Esophagus squamous epithelium (tissue), 5 donors: ENCODE measurements at regions not wholly inside any gene's neighbourhood (a gene's known extent, or its start where the extent isn't known, plus 50 kb on each side); places are given as distances from the start of the nearest gene placed in this dataset.
"Not testable (repeated sequence)": the region's sequence is repeated elsewhere in the genome, so short reads cannot be mapped to it uniquely, and the experiment has no call there.

ENCODE experiments used
- DNase-seq: peaks from one replicate; lab custom pipeline; 2025; lab: John Stamatoyannopoulos, UW
- H3K27ac ChIP-seq, 4 donors: fragments of 200-600 bp; sonication (generic); one replicate each; pipeline ENCODE4 v1.5.1; 2016 to 2019; ENCODE audit warnings: mild to moderate bottlenecking in 1 of 4
- H3K27me3 ChIP-seq, 4 donors: fragments of 200-600 bp; sonication (generic); 1 replicate in 3 of 4; 2 replicates in 1 of 4; pipeline versions ENCODE4 v1.5.1 to v1.6.0; 2017 to 2021; ENCODE audit warnings: antibody characterized with exemption in 1 of 4
- H3K36me3 ChIP-seq, 3 donors: fragments of 200-600 bp; sonication (generic); one replicate each; pipeline ENCODE4 v1.5.1; 2016 to 2019
- H3K4me1 ChIP-seq, 3 donors: fragments of 200-600 bp; sonication (generic); one replicate each; pipeline ENCODE4 v1.5.1; 2017 to 2019
- H3K4me3 ChIP-seq, 4 donors: fragments of 200-600 bp; sonication (generic); 1 replicate in 3 of 4; 2 replicates in 1 of 4; pipeline ENCODE4 v1.5.1; 2016 to 2019; ENCODE audit warnings: mild to moderate bottlenecking in 2 of 4, moderate library complexity in 1 of 4
- H3K9me3 ChIP-seq, 3 donors: fragments of 200-600 bp; sonication (generic); one replicate each; pipeline ENCODE4 v1.5.1; 2016 to 2019
- POLR2A ChIP-seq, 4 donors: fragments of 450-650 bp; IDR thresholded peaks; one replicate each; pipeline ENCODE4 v1.6.1; 2017; ENCODE audit warnings: antibody characterized with exemption in 4 of 4, mild to moderate bottlenecking in 4 of 4, moderate library complexity in 3 of 4
- WGBS, 2 donors: methylation state at CpG; one replicate each; pipeline ENCODE4 v1.1.5; 2018; 5-methylcytosine and 5-hydroxymethylcytosine counted together
- intact Hi-C: fragments of 100-400 bp; cut with DNase I; formaldehyde crosslinking; loops from one replicate; pipeline ENCODE4 v1.15.0; 2022
- TF ChIP-seq, protein P1 (sequence below), 6 experiments: fragments of 450-650 bp in 4 of 6; fragments of 200-600 bp in 2 of 6; sonication (generic) in 2 of 6; IDR thresholded peaks; one replicate each; pipeline ENCODE4 v1.5.1; 2016 to 2019; ENCODE audit warnings: antibody characterized with exemption in 6 of 6, mild to moderate bottlenecking in 4 of 6, moderate library complexity in 4 of 6
- donor health status: DM: yes; HTN: yes; CAD: no.

DNA sequence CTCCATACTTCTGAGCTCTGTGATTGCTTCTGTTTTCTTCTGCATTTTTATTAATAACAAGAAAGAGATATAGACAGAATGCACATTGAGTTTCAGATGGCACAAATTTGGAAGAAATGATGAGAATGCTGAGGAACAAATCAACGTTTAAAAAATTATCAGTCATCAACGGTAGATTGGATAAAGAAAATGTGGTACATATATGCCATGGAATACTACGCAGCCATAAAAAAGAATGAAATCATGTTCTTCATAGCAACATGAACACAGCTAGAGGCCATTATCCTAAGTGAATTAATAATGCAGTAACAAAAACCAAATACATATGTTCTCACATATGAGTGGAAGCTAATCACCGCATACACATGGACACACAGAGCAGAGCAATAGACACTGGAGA lies 81.8 kb downstream of the DUSP6 start:
- no peak for TF ChIP-seq POLR2A (IDR thresholded peaks at IDR 0.05)
- TF ChIP-seq, protein P1, sequence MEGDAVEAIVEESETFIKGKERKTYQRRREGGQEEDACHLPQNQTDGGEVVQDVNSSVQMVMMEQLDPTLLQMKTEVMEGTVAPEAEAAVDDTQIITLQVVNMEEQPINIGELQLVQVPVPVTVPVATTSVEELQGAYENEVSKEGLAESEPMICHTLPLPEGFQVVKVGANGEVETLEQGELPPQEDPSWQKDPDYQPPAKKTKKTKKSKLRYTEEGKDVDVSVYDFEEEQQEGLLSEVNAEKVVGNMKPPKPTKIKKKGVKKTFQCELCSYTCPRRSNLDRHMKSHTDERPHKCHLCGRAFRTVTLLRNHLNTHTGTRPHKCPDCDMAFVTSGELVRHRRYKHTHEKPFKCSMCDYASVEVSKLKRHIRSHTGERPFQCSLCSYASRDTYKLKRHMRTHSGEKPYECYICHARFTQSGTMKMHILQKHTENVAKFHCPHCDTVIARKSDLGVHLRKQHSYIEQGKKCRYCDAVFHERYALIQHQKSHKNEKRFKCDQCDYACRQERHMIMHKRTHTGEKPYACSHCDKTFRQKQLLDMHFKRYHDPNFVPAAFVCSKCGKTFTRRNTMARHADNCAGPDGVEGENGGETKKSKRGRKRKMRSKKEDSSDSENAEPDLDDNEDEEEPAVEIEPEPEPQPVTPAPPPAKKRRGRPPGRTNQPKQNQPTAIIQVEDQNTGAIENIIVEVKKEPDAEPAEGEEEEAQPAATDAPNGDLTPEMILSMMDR (IDR thresholded peaks at IDR 0.05), result no peak
- DNase-seq, result no peak
- Histone ChIP-seq H3K4me3 (no peak overlapping the region), H3K27ac (no peak overlapping the region), H3K9me3 (no peaks in the 10 kb centered on the region), H3K36me3 (no peaks in the 10 kb centered on the region), H3K4me1 (no peaks in the 10 kb centered on the region), H3K27me3 (no peaks in the 10 kb centered on the region)
- WGBS, 2 donors, result 90 to 94% methylated on average over 4 of the region's 4 CpGs
- intact Hi-C loops, result no loop called here

DNA sequence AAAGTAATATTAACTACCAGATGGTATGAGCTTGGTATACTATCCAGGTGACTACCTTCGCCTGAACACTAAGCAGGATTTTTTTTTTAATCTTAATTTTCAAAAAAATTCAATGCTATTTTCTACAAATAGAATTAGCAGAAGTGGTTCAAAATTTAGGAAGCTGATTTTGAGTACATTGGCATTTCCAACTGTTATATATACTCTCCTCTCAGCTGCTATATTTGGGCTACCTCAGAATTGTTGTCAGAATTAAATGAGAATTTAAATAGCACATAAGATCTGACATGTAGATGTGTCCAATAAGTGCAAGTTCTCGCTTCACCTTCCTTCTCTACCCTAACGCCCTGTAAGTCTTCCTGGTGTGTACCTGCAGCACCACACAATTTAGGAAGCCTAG lies 83.1 kb downstream of the DUSP6 start:
- 97% methylated on average over 3 of the region's 3 CpGs for WGBS, 2 donors

DNA sequence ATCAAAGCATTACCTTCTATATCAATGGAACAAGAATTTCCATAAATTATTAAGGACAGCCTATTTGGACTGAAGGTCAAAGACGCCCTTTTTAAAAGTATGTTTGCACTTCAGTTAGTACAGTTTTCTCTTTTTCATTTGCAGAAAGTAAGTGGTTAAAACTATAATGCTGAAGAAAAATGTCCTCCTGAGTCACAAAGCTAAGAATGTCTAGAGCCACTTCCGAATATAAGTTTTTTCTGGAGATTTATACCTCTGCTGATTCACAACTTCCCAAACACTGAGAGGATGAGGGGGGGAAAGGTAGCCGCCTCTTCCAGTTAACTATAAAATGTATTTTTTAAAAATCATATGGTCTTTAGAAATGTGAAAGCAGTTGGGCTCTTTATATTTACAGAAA lies 84.9 kb downstream of the DUSP6 start:
- Histone ChIP-seq H3K27ac (no peak overlapping the region), H3K36me3 (no peaks in the 10 kb centered on the region), H3K4me3 (no peak overlapping the region), H3K27me3 (no peaks in the 10 kb centered on the region), H3K9me3 (no peaks in the 10 kb centered on the region), H3K4me1 (peaks cover 0 to under 1% (median 0%) of the 10 kb centered on the region in 3 donors)
- WGBS, 2 donors, result 58 to 64% methylated on average over 3 of the region's 3 CpGs
- no peak for DNase-seq
- TF ChIP-seq, protein P1 (IDR thresholded peaks at IDR 0.05), result no peak
- TF ChIP-seq POLR2A (IDR thresholded peaks at IDR 0.05), result no peak
- intact Hi-C loops, result no loop called here

More for the DNA sequence above, 83.1 kb downstream of the DUSP6 start:
- Histone ChIP-seq H3K36me3 (no peaks in the 10 kb centered on the region), H3K27ac (no peak overlapping the region), H3K27me3 (no peaks in the 10 kb centered on the region), H3K9me3 (no peaks in the 10 kb centered on the region), H3K4me3 (no peak overlapping the region), H3K4me1 (no peaks in the 10 kb centered on the region)
- DNase-seq, result no peak
- TF ChIP-seq, protein P1 (IDR thresholded peaks at IDR 0.05), result no peak
- TF ChIP-seq POLR2A (IDR thresholded peaks at IDR 0.05), result no peak
- intact Hi-C loops, result no loop called here

DNA sequence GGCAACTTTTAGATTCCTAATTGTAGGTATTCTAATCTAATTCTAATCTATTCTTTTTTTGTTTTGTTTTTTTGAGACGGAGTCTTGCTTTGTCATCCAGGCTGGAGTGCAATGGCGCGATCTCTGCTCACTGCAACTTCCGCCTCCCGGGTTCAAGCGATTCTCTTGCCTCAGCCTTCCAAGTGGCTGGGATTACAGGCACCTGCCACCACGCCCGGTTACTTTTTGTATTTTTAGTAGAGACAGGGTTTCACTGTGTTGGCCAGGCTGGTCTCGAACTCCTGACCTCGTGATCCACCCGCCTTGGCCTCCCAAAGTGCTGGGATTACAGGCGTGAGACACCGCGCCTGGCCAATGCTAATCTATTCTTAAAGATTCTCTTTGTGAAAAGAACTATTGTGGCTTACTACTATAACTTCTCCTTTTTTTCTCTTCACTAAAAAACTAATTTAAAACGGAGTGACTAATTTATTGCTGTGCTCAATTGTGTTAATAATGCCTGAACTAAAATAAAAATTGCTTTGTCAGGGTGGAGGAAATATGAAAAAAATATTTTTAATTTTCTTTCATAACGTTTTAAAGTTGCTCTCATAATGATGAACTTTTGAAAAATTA lies 85.6 kb downstream of the DUSP6 start:
- H3K9me3 ChIP-seq, H3K4me1 ChIP-seq, H3K4me3 ChIP-seq, H3K27me3 ChIP-seq, H3K27ac ChIP-seq, DNase-seq, H3K36me3 ChIP-seq, intact Hi-C loops: not testable (repeated sequence)
- 62 to 70% methylated on average over 16 of the region's 16 CpGs for WGBS, 2 donors

DNA sequence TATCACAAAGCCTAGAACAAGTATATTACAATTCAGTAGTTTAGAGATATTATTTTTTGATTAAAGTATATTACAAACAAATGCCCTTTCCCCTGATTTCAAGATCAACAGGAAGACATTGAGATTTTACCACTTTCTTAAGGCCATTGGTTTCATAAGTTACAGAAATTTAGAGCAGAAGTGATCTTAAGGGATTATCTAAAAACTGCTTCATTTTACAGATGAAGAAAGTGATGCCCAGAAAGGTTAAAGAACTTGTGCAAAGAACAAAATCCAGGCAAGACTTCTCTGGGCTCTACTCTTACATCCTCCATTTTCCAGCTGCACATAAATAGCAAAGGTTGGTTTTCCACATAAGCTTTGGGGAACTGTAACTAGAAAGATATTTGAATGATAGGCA lies 87.5 kb downstream of the DUSP6 start:
- Histone ChIP-seq H3K4me1 (peaks cover 0 to 12% (median 3%) of the 10 kb centered on the region in 3 donors), H3K4me3 (no peak overlapping the region), H3K36me3 (no peaks in the 10 kb centered on the region), H3K27me3 (no peaks in the 10 kb centered on the region), H3K9me3 (no peaks in the 10 kb centered on the region), H3K27ac (no peak overlapping the region)
- TF ChIP-seq POLR2A (IDR thresholded peaks at IDR 0.05), result no peak
- TF ChIP-seq, protein P1 (IDR thresholded peaks at IDR 0.05), result no peak
- intact Hi-C loops, result no loop called here
- no peak for DNase-seq

DNA sequence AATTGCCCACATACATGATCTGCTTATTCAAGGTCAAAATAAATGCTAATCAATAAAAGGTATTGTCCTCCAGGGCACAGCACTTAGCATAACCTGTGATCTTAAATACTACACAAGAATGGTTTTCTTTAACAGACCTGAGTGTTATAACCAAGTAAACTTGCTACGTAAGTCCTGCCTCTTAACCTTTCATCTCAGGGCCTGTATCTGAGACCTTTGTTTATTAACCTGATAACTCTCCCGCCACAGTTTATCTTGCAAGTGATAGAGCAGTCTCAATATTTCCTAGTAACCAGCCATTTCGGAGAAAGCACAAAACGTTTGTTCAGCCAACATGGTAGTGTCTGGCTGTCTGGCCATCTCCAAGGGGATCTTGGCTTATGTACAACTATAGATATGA lies 88.4 kb downstream of the DUSP6 start:
- no peak for TF ChIP-seq POLR2A (IDR thresholded peaks at IDR 0.05)
- TF ChIP-seq, protein P1 (IDR thresholded peaks at IDR 0.05), result no peak

More for the DNA sequence above, 88.4 kb downstream of the DUSP6 start:
- Histone ChIP-seq H3K36me3 (no peaks in the 10 kb centered on the region), H3K4me1 (peaks cover 0 to 12% (median 3%) of the 10 kb centered on the region in 3 donors), H3K27ac (no peak overlapping the region), H3K27me3 (no peaks in the 10 kb centered on the region), H3K4me3 (no peak overlapping the region), H3K9me3 (no peaks in the 10 kb centered on the region)
- DNase-seq, result no peak
- intact Hi-C loops, result no loop called here
- WGBS, 2 donors, result 73 to 82% methylated on average over 4 of the region's 4 CpGs
